Glutamatergic neuron (in vitro differentiated cells): ENCODE measurements at regions not wholly inside any gene's neighbourhood (a gene's known extent, or its start where the extent isn't known, plus 50 kb on each side); places are given as distances from the start of the nearest gene placed in this dataset.

Experiments used
- DNase-seq: peaks from one replicate; pipeline ENCODE4 v3.0.0; 2022
- H3K27ac Mint-ChIP-seq: one replicate; pipeline ENCODE4 v1.8.0; 2020; ENCODE audit warnings: mild to moderate bottlenecking, mixed read lengths, inconsistent platforms; ENCODE audit not compliant: unreplicated experiment
- H3K27me3 Mint-ChIP-seq: one replicate; pipeline ENCODE4 v1.8.0; 2020; ENCODE audit warnings: mild to moderate bottlenecking, moderate library complexity, mixed read lengths, inconsistent platforms; ENCODE audit not compliant: unreplicated experiment
- H3K36me3 Mint-ChIP-seq: one replicate; pipeline ENCODE4 v1.8.0; 2020; ENCODE audit warnings: mild to moderate bottlenecking, mixed read lengths, inconsistent platforms; ENCODE audit not compliant: unreplicated experiment
- H3K4me1 Mint-ChIP-seq: one replicate; pipeline ENCODE4 v1.8.0; 2020; ENCODE audit warnings: mild to moderate bottlenecking, low read depth, mixed read lengths, inconsistent platforms; ENCODE audit not compliant: unreplicated experiment
- H3K4me3 Mint-ChIP-seq: one replicate; pipeline ENCODE4 v1.8.0; 2020; ENCODE audit warnings: mild to moderate bottlenecking, mixed read lengths, inconsistent platforms; ENCODE audit not compliant: unreplicated experiment
- H3K9me3 Mint-ChIP-seq: one replicate; pipeline ENCODE4 v1.8.0; 2020; ENCODE audit warnings: mild to moderate bottlenecking, moderate library complexity, mixed read lengths, inconsistent platforms; ENCODE audit not compliant: unreplicated experiment
- TF ChIP-seq, protein P1 (sequence below): fragments of 200-600 bp; sonication (generic); IDR thresholded peaks from one replicate; pipeline ENCODE4 v1.5.0; 2021; ENCODE audit not compliant: partially characterized antibody, unreplicated experiment

DNA sequence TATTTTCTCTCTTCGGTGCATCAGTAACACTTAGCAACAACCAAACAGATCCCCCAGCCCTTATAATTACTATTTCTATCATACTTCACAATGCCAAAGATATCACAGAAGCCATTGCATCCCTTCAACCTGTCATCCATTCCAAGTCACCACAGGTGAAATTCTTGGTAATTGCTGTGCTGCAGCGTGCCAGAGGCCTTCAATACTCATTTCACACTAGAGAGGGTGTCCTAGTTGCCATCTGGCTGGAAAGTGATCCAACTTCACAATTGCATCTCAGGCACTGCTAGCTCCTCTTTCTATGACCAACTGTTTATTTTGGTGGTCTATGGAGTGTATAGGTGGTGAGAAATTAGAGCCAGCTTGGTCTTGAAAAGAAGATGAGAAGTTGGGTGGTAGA is 131.2 kb downstream of the NUP35 start:
- Mint-ChIP-seq H3K27me3 (peaks cover 3% of the 10 kb centered on the region), H3K9me3 (peaks cover 2% of the 10 kb centered on the region), H3K27ac (no peak overlapping the region), H3K4me1 (peaks cover 16% of the 10 kb centered on the region), H3K4me3 (no peak overlapping the region), H3K36me3 (no peaks in the 10 kb centered on the region)
- TF ChIP-seq, protein P1, sequence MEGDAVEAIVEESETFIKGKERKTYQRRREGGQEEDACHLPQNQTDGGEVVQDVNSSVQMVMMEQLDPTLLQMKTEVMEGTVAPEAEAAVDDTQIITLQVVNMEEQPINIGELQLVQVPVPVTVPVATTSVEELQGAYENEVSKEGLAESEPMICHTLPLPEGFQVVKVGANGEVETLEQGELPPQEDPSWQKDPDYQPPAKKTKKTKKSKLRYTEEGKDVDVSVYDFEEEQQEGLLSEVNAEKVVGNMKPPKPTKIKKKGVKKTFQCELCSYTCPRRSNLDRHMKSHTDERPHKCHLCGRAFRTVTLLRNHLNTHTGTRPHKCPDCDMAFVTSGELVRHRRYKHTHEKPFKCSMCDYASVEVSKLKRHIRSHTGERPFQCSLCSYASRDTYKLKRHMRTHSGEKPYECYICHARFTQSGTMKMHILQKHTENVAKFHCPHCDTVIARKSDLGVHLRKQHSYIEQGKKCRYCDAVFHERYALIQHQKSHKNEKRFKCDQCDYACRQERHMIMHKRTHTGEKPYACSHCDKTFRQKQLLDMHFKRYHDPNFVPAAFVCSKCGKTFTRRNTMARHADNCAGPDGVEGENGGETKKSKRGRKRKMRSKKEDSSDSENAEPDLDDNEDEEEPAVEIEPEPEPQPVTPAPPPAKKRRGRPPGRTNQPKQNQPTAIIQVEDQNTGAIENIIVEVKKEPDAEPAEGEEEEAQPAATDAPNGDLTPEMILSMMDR, result no peak
- no peak for DNase-seq

DNA sequence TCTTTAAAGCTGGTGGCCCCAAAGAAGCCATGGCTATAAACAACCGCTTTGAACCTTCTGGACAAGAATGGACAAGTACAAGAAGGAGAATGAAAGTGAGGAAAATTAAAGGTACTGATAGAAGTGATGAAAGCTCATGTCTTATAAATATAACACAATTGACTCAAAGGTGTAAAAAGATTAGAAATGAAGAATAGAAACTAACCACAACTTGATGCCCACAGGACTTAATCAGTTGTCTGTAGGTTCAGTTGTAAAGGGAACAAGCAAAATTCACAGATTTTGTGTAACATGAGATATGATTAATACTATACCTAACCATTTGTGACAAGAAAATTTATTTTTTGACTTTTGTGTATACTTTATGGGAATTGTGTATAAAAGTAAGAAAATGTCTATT is 135.7 kb downstream of the NUP35 start:
- Mint-ChIP-seq H3K36me3 (no peaks in the 10 kb centered on the region), H3K9me3 (peaks cover 2% of the 10 kb centered on the region), H3K27ac (no peak overlapping the region), H3K4me3 (no peak overlapping the region), H3K4me1 (peaks cover 7% of the 10 kb centered on the region), H3K27me3 (peaks cover 3% of the 10 kb centered on the region)
- no peak for DNase-seq
- TF ChIP-seq, protein P1, result no peak

DNA sequence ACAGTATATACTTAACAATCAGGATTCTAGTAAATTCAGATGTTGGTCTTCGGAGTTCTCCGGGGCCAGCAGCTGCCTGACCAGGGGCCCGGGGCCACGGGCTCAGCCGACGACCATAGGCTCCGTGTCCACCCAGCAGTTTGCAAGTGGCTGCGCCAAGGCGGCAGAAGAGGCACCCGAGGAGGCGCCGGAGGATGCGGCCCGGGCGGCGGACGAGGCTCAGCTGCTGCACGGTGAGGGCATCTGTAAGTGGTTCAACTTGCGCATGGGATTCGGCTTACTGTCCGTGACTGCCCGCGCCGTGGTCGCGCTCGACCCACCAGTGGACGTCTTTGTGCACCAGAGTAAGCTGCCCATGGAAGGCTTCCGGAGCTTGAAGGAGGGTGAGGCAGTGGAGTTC is 136.3 kb downstream of the NUP35 start:
- peaks cover 2% of the 10 kb centered on the region for H3K4me1 Mint-ChIP-seq
- TF ChIP-seq, protein P1, result no peak
- H3K27ac Mint-ChIP-seq, result no peak overlapping the region
- DNase-seq, result no peak
- H3K9me3 Mint-ChIP-seq, result no peaks in the 10 kb centered on the region
- no peak overlapping the region for H3K4me3 Mint-ChIP-seq
- H3K36me3 Mint-ChIP-seq, result no peaks in the 10 kb centered on the region
- peaks cover 3% of the 10 kb centered on the region for H3K27me3 Mint-ChIP-seq

DNA sequence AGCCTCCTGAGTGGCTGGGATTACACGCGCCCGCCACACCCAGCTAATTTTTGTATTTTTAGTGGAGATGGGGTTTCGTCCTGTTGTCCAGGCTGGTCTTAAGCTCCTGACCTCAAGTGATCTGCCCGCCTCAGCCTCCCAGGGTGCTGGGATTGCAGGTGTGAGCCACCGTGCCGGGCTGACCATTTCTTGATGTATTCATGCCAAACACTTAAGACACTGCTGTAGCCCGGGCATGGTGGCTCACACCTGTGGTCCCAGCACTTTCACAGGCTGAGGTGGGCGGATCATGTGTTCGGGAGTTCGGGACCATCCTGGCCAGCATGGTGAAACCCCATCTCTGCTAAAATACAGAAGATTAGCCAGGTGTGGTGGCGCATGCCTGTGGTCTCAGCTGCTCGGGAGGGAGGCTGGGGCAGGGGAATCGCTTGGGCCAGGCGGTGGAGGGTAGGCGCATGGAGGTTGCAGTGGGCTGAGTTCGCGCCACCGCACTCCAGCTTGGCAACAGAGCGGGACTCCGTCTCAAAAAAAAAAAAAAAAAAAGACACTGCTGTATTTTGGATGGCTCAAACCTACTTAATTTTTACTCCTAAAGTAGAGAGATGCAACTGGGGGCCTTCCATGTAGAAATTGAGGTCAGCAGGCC is 140.8 kb downstream of the NUP35 start:
- H3K27ac Mint-ChIP-seq, result no peak overlapping the region
- TF ChIP-seq, protein P1, result no peak
- H3K36me3 Mint-ChIP-seq, result no peaks in the 10 kb centered on the region
- no peaks in the 10 kb centered on the region for H3K27me3 Mint-ChIP-seq
- no peak overlapping the region for H3K4me3 Mint-ChIP-seq
- no peak for DNase-seq
- H3K9me3 Mint-ChIP-seq, result no peaks in the 10 kb centered on the region
- H3K4me1 Mint-ChIP-seq, result no peaks in the 10 kb centered on the region

DNA sequence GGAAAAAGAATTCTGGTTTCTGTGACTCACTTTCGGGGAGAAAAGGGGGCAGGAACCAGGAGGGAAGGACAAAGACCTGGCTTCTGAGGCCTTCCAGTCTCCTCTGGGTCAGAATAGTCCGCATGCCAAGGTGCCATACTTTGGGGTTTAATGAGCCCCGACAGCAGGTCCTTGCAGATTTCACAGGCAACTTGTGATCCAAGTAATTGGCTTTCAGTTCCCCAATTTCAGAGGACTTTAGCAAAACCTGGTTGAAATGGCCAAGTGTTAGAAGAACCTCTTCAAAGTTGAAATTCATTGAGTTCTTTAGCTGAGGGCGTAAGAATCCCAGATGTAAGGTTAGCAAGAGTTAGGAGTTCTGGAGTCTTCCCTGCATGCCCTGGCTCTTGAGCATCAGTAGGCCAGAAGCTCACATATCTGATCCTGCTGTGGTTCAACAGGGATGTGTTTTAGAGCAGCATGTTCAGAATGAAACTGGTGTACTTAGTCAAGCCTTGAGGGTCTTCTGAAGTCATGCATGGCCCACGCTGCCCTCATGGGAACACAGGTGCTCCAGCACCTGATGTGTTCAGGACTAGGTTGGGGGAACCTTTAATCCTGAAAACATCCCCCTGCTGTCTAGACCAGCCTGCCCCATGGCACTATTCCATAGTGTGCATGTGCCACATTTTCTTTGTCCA is 143.0 kb downstream of the NUP35 start:
- Mint-ChIP-seq H3K27ac (no peak overlapping the region), H3K27me3 (no peaks in the 10 kb centered on the region), H3K9me3 (peaks cover 3% of the 10 kb centered on the region), H3K4me1 (no peaks in the 10 kb centered on the region), H3K36me3 (no peaks in the 10 kb centered on the region), H3K4me3 (no peak overlapping the region)
- TF ChIP-seq, protein P1, result no peak
- no peak for DNase-seq
